ENCODE measurements at regions not wholly inside any gene's neighbourhood (a gene's known extent, or its start where the extent isn't known, plus 50 kb on each side); places are given as distances from the start of the nearest gene placed in this dataset.

- TF ChIP-seq CTCF (IDR thresholded peaks at IDR 0.05) = no peak
- no peak for DNase-seq
- no peaks in the 10 kb centered on the region for H3K27me3 ChIP-seq
- no peak overlapping the region for H3K27ac ChIP-seq
- no peak overlapping the region for H3K4me3 ChIP-seq
- intact Hi-C loops (cut with DNase I) = no loop called here
- no peak overlapping the region for H3K9ac ChIP-seq (ENCODE audit: low read depth in 2 of 2, low read length in 2 of 2)
- H3K9me3 ChIP-seq = no peaks in the 10 kb centered on the region
- no peaks in the 10 kb centered on the region for H3K4me1 ChIP-seq
- no peaks in the 10 kb centered on the region for H3K36me3 ChIP-seq
Measured at GRCh38 chr5:114984796-114985195, 184.9 kb downstream of the TRIM36 start.

GRCh38 chr5:114981111-114981510, 188.6 kb downstream of the TRIM36 start:
- intact Hi-C loops (cut with DNase I) = no loop called here

DNA sequence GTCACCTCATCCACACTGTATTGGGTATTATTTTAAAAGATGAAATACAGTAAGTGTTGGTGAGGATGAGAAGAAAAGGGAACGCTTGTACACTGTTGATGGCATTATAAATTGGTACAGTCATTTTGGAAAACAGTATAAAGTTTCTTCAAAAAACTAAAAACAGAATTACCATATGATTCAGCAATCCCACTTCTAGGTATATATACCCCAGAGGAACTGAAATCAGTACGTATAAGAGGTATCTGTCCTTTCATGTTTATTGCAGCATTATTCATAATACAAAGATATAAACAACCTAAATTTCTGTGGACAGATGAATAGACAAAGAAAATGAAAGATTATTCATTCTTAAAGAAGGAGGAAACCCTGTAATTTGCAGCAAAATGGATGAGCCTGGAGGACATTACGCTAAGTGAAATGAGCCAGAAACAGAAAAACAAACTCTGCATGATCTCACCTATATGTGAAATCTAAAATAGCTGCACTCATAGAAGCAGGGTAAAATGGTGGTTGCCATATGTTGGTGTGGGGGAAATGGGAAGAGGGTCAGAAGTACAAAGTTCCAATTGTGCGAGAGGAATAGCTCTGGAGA, 191.6 kb downstream of the TRIM36 start:
- intact Hi-C loops (cut with DNase I) = no loop called here
- Histone ChIP-seq H3K36me3 (no peaks in the 10 kb centered on the region), H3K27ac (no peak overlapping the region), H3K9me3 (no peaks in the 10 kb centered on the region), H3K27me3 (no peaks in the 10 kb centered on the region), H3K4me1 (no peaks in the 10 kb centered on the region), H3K4me3 (no peak overlapping the region), H3K9ac (ENCODE audit: low read depth in 2 of 2, low read length in 2 of 2) (no peak overlapping the region)
- TF ChIP-seq CTCF (IDR thresholded peaks at IDR 0.05) = no peak
- no peak for DNase-seq

More at GRCh38 chr5:114981111-114981510, 188.6 kb downstream of the TRIM36 start:
- no peak for DNase-seq
- Histone ChIP-seq H3K4me1 (no peaks in the 10 kb centered on the region), H3K4me3 (no peak overlapping the region), H3K36me3 (no peaks in the 10 kb centered on the region), H3K9ac (ENCODE audit: low read depth in 2 of 2, low read length in 2 of 2) (no peak overlapping the region), H3K9me3 (no peaks in the 10 kb centered on the region), H3K27ac (no peak overlapping the region), H3K27me3 (no peaks in the 10 kb centered on the region)
- no peak for TF ChIP-seq CTCF (IDR thresholded peaks at IDR 0.05)

DNA sequence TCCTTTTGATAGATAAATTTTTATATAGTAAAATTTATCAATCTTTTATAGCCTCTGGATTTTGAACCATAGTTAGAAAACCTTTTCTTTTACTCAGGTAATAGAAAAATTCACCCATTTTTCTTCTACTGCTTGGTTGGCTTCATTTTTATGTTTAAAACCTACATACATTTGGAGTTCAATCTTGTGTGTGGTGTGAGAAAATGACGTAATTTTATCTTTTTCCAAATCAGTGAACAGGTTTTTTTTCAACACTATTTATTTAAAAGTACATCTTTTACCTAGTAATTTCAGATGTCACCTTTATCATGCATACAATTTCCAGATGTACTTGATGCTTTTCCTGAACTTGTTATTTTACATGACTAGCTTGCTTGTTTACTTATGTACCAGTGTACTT, 200.2 kb downstream of the TRIM36 start:
- no peaks in the 10 kb centered on the region for H3K27me3 ChIP-seq
- no peaks in the 10 kb centered on the region for H3K36me3 ChIP-seq
- H3K9ac ChIP-seq (ENCODE audit: low read depth in 2 of 2, low read length in 2 of 2) = no peak overlapping the region
- H3K4me3 ChIP-seq = no peak overlapping the region
- intact Hi-C loops (cut with DNase I) = no loop called here
- TF ChIP-seq CTCF (IDR thresholded peaks at IDR 0.05) = no peak
- no peaks in the 10 kb centered on the region for H3K4me1 ChIP-seq
- no peak overlapping the region for H3K27ac ChIP-seq
- no peaks in the 10 kb centered on the region for H3K9me3 ChIP-seq
- DNase-seq = no peak

DNA sequence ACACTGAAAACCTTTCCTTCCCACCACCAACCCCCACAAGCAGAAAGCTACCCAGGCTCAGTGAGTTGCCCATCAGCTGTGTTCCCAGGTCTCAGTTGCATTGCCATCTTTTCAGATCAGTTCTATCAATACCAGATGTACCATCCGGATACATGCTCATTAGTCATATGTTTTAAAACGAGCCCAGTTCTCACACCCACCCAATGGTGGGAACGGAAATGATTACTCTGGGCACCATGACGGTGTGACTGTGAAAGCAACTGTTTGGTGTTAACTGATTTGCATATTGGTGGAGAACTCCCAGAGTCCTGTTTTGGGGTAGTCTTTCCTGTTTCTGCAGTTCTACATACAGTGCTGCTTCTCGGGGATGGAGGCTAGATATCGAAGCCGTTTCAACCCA, 212.3 kb downstream of the TRIM36 start:
- H3K9me3 ChIP-seq = no peaks in the 10 kb centered on the region
- DNase-seq = no peak
- no peak overlapping the region for H3K4me3 ChIP-seq
- no peak for TF ChIP-seq CTCF (IDR thresholded peaks at IDR 0.05)
- H3K9ac ChIP-seq (ENCODE audit: low read depth in 2 of 2, low read length in 2 of 2) = no peak overlapping the region
- intact Hi-C loops (cut with DNase I) = no loop called here
- no peaks in the 10 kb centered on the region for H3K4me1 ChIP-seq
- H3K27ac ChIP-seq = no peak overlapping the region
- H3K36me3 ChIP-seq = no peaks in the 10 kb centered on the region
- H3K27me3 ChIP-seq = no peaks in the 10 kb centered on the region

Measured in colonic mucosa (tissue), 4 donors.